GM19238 (cell line): ENCODE measurements at regions not wholly inside any gene's neighbourhood (a gene's known extent, or its start where the extent isn't known, plus 50 kb on each side); places are given as distances from the start of the nearest gene placed in this dataset.

Experiments
- DNase-seq: peaks from one replicate; pipeline ENCODE4 v3.0.0; 2011; ENCODE audit warnings: low spot score; ENCODE audit not compliant: insufficient read length

DNA sequence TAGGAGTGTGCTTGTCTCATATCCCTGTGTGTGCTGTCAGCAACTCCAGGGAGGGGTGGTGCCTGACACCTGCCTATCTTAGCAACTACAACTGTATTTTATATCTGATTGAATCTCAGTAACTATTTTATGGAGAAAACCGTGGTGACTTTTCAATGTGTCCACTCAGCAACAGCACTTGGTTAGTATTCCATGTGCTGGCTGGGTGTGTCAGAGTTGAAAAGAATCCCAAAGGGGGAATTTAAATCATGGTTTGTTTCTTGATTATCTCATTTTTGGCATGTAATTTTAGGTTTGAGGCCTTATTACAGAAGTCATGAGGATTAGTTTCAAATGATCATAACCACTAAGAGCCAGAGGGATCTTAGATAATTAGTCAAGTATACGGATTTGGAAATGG is 425.7 kb upstream of the FZD8 start:
- DNase-seq = no peak

DNA sequence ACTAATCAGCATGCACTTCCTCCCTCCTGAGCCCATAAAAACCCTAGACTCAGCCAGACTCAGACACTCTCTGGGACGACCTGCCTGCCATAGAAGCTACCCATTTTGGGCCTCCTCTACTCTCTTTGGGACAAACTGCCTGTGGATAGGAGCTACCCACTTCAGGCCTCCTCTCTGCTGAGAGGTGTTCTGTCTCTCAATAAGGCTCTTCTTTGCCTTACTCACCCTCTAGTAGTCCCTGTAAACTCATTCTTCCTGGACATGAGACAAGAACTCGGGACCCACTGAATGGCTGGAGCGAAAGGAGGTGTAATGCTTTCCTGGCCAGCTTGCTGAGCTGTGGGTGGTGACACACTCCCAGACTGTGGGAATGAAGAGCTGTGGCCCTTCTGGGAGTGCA is 424.8 kb upstream of the FZD8 start:
- DNase-seq = no peak

DNA sequence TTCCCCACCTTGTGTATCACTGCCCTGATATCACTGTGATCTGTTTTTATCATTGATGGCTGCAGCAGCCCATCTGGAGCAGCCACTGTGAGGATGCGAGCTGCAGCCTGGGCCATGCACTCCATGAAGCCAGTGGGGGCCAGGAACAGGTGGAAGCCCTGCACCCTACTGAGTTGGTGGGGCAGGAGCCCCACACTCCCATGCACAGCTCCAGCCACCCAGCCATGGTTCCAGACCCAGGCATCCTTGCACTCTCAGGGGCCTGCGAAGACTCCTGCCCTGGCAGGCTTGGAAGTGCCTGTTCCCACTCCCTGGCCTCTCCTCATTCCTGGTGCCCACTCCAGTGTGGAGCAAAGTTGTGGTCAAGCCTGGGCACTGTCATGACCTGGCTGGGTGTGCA is 424.0 kb upstream of the FZD8 start:
- DNase-seq = no peak

DNA sequence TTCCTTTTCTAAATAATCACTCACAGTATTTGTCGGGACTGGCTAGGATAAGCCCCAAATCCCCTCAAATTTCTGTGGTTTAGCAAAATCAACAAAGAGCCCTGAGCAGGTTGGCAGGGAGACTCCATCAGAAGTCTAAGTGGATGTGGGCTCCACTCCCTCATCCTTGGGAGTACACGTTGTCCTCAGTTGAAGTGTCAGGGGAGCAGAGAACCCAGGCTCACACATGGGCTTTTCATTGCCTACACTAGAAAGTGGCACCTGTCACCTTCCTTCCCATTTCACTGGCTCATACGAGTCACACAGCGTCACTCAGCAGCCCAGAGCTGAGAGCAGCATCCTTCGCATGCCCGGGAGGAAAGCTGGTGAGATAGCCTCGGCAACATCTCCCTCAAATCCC is 421.3 kb upstream of the FZD8 start:
- DNase-seq = no peak

DNA sequence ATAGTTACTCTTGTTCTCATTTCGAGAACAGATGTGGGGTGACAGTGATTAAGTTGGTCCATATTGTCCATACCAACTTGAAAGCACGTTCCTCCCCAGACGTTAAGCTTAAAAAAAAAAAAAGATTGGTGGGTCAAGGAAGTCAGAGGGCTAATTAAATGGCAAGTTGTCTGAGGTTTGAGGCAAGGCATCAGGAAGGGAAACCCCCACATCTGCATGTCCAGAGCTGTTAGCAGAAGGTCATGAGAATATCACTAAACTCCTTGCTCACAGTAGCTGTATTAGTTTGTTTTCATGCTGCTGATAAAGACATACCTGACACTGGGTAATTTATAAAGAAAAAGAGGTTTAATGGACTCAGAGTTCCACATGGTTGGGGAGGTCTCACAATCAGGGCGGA is 415.6 kb upstream of the FZD8 start:
- DNase-seq = no peak

DNA sequence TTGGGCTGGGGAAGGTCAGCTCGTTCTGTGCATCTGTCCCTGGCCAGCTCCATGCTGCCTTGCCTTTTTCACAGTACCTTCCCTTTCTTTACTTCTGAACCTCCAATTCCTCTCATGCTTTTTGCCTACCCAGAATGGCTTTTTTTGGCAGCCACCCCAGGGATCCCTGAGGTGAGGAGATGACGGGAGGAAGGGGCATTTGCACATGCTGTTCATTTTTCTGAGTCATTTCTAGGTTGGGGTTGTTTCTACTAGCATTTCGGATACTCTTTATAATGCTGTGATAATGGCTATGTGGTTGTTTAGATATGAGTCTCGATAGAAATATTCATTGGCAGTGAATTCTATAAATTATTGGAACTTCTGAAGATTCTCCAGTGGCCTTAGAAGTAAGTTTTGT is 415.1 kb upstream of the FZD8 start:
- no peak for DNase-seq

DNA sequence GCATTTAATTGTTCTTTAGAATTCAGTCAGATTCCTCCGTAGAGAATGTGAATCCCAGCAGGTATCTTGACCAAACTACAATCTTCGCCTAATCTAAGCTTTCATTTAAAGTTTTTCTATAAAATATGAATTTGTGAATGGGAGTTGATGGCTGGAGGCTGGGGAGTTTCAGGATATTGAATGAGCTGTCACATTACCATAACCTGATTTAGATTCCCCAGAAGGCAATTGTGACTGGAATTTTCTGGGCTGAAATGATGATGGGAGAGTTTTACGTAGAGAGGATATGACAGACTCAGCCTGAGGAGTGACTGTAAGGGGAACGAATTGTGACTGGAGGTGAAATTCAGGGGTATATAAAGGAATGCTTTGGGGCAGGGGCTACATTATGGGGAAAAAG is 411.7 kb upstream of the FZD8 start:
- DNase-seq = no peak

DNA sequence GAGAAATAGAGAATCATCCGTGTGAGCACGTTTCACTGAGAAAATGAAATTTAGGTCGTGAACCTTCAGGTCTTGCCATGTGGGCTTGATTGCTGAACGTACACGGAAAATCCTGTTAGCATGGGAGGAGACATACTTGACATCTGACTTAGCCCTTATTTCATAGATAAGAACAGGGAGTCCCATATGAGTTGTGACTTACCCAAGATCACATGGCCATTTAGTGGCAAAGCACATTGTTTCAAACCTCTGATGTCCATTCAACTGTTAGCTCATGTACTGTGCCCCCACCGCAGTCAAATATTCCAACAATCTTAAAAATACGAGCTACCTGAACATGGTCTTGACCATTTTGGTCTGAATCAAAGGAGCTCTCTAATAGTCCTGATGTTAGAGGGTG is 411.2 kb upstream of the FZD8 start:
- DNase-seq = no peak

DNA sequence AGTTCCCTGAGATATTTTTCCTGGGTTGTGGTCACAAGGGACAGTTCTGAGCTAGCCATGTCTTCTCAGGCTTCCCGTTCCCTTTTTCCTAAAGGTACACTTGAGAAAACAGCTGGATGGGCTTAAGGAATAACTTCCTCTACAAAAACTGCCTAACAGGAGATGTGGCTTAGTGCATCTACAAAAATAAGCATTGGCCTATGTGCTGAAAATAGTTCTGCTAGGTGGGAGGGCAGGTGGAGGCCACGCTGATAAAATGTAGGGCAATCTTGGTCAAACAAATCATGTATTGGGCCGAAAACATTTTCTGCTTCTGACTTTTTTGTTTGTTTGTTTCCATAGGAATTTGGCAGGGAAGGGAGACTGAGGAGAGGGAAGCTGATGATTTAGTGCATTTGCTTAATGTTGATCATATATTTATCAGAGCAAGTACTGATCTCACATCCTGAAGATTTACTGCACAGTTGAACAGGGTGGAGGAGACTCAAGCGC is 409.4 kb upstream of the FZD8 start:
- no peak for DNase-seq

DNA sequence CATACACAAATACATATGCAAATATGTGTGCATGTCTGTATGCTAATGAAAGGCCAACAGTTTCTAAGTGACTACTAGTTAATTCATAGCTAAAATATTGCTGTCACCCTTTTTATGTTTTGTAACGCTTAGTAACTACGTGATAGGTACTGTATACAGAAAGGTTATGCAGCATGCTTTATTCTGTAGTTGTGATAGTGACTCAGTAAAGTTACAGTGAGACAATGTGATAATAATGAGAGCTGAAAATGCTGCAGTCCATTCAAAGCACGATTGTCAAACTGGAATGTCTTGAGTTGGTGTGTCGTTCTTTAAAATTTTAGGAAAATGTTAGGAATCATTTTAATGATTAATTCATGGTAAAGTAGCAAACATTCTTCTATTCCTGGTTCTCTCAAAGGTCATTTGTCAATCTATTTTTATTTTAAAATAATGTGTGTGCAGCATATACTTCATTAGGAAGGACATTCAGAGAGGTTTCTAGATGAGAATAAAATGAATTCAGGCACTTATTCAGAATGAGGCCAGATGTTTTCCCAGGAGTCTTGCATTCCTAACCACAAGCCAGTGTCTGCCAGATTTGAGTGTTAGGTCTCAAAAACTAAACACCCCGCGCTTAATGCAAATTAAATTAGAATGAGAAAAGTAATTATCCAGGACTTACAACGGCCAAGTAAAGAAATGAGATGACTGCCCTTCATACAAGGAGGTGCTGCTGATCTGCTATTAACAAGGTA is 408.8 kb upstream of the FZD8 start:
- no peak for DNase-seq

DNA sequence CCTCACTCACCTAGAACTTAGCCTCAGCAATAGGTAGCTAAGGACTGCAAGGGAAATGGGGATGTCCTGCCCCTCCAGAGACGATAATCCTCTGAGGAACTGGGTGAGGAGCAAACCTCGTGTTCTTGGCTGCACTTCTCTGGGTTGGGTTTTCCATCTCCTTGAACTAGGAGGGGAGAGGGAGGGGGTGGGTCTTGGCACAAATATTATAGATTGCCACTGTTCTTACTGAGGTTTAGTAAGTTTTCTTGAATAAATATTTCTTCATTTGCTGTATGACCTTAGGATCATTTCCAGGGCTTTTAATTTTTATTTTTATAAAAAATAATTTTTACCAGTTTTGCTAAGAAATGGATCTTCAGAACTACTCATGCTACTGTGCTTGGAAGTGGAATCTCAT is 406.7 kb upstream of the FZD8 start:
- DNase-seq = no peak

DNA sequence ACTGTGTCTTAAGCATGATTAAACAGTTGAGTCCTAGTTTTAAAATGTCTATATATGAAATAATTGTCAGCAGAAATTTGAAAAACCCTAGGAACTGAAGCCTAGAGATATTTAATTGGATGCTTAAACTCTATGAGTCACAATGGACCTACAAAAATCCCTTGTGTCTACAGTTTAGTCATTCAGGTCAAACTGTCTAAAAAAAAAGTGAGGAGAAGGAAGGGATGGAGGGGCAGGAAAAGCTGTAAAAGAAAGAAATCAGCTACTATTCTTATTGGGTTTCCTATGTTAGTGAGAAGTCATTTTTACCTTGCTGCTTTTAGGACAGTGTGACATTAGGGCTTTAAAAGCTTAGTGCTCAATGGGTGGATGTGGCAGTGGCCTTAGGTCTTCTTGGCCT is 406.1 kb upstream of the FZD8 start:
- no peak for DNase-seq

DNA sequence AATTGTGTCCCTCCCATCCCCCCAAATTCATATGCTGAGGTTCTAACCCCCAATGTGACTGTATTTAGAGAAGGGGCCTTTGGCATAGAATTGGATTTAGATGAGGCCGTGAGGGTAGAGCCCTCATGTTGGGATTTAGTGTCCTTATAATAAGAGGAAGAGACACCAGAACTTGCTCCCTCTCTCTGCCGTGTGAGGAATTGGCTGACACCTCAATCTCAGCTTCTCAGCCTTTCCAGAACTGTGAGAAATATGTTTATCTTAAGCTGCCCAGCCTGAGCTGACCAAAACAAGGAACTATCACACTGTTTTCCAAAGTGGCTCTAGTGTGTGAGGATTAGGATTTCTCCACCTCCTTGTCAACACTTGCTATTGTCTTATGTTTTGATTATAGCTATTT is 400.0 kb upstream of the FZD8 start:
- no peak for DNase-seq

DNA sequence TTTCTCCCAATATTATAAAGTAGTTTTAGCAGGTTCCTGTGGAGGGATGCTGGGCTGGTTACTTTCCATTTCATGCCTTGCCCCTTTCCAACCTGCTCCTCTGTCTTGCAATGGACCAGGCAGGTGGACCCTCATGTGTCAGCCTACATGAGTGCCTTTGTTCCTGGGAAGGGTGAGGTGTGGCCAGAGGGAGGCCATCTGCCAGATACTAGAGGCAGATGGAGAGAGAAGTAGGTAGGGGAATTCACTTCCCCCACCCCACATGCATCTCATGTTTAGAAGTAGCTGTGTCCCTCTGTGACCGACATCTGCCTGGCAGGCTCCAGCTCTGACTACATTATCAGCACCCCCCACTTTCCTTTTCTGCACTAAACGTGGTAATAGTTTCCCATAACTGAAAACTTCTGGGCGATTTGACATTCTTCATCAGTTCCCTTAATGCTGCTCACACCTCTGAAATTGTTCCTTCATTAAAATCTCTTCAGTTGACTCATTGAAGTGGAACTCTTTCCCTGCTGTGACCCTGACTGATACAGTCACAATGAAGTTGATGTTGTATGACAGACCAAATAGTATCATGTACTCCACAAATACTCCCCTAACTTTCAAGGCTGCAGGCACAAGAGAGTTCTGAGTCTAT is 396.3 kb upstream of the FZD8 start:
- DNase-seq = no peak

DNA sequence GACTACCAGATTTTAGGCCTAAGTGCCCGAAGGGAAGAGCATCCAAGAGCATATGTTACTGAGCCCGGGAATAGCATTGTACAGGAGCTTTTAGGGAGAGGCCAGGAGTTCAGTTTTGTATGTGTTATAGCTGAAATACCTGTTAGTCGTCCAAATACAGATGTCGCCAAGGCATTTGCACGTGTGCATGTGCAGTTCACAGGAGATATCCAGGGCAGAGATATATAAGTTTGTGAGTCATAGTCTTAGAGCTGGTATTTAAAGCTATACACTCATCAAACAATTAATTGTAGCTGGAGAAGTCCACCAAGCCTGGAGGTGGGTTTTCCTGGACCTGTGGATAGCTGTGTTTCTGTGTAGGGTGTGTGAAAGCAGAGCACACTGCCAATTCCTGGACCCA is 394.0 kb upstream of the FZD8 start:
- DNase-seq = no peak

DNA sequence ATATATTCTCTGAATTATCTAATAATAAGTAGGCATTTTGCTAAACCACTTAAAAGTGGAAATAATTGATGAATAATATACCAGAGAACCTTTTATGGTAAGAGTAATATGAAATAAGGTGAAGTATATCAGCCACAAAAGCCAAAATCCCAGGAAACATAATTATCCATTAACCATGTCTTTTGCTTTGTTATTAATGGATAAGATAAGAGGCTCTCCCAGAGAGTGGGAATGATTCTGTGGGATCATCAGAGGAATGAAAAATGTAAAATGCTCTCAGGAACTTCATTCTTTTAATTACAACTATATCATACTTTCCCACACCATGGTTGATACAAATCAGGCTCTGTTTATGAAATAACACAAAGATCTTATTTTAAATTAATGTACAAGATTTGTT is 391.7 kb upstream of the FZD8 start:
- DNase-seq = no peak

DNA sequence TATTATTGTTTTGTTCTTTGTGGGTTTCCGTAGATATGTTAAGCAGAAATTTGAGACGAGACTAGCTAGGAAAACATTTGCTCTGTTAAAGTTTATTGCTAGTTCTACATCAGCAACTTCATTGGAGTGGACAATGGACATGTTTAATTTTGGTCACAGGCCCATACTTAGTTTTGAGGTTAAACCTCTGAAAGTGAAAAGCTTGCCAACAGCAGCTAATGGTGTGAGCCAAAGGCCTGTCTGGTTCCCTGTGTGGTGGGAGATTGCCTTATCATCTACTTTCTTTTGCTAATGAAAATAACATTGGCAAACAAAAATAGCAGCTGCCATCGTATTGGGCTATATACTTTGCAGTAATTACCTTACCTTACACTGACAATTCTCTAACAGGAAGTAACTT is 388.4 kb upstream of the FZD8 start:
- DNase-seq = no peak

DNA sequence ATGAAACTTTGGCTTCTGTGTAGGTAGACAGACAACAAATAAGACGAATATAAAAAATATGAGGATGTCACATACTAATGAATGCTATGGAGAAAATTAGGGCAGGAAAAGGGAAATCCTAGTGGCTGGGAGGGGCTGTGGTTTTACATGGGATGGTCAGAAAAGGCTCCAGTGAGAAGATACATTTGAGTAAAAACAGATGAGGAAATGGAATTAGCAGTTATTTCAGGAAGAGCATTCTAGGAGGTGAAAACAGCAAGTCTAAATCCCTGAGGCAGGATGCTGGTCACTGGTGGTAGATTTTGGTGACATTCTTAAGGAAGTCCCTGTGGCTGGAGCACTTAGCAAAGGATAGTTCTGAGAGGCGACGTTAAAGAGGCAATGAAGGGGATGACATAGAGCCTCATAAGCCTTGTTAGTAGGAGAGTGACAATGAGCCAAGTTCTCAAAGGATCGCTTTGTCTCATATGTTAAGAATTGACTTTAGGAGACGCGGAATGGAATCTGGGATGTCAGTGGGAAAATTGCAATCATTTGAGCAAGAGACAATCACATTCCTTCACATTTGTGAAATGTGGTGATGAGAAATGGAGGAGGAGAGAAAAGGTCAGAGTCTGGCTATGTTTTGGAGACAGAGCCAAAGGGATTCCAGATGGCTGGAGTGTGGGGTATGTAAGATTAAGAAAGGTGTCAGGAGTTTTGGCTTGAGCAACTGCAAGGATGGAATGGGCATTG is 384.7 kb upstream of the FZD8 start:
- DNase-seq = no peak

DNA sequence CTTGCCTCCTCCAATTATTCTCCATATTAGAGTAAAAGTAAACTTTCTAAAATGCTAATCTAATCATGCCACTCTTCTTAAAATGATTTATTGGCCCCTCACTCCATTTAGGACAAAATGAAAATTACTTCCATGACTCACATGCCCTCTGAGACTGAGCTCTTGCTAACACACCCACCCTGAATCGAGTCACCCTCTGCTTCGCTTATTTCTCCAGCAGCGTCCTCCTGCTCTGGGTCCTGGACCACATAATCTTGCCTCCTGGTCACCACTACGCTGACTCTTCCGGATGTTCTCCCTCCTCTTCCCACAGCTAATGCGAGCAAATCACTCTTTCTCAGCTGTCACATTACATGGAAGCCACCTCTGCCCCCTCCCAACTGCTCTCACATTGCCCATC is 384.0 kb upstream of the FZD8 start:
- no peak for DNase-seq

DNA sequence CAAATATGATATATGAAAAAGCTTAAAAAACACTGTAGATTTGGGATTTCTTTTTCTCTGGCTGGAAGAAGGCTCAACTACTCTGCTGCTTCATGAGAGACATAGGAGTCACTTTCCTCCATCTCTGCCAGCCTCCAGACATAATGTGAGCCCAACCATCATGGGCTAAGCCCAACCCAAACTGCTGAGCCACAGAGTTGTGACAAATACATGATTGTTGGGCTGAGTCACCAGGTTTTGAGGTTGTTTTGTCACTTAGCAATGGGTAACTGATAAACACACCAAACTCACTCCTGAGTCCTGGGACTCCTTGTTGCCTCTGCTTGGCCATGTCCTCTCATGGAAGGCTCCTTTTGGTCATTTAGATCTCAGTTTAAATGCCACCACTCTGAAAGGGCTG is 381.8 kb upstream of the FZD8 start:
- DNase-seq = no peak

DNA sequence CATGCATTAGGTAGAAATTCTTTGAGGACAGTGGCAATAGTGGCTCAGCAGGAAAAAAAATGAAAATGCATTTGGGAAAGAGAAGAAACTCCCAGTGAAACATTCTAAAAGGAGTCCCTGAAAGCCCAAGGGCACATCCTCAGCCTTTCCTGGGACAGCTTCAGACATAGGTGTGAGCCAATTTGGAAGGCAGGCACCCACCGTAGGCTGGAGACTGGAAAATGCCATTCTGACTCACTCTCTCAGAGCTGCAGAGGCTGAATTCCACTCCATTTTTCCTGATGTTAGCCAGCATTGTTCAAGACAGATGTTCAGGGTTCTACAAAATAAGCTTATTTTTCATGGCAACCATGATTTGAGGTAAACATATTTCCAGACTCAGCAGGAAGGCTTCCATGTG is 379.0 kb upstream of the FZD8 start:
- no peak for DNase-seq

DNA sequence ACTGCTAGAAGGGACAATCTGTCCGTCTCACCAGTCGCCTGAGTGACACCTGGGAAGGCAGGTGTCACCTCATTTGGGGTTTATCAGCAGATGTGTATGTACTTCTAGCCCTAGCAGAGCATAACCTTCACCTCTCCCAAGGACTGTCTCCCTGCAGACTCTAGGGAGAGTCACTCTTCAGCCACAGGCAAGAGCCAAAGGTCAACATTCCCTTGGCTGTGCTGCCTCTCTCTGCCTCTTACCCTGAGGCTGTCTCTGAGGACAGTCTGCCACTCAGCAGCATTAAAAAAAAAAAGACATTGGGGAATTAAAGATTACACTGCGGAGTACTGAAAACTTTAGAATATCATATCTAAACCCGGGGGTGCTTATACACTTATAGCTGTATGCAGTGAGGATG is 377.7 kb upstream of the FZD8 start:
- DNase-seq = no peak

DNA sequence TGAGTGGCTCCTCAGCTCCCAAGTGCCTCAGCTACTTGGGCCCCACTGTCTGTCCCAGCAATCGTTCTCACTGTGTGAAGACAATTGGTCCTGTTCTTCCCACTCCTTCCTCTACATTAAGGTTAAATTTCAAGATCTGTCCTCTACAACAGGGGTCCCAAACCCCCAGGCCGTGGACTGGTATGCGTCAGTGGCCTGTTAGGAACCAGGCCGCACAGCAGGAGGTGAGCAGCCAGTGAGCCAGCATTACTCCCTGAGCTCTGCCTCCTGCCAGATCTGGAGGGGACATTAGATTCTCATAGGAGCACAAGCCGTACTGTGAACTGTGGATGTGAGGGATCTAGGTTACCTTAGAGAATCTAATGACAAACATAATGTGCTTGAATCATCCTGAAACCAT is 376.9 kb upstream of the FZD8 start:
- DNase-seq = no peak
